ENCODE measurements at regions not wholly inside any gene's neighbourhood (a gene's known extent, or its start where the extent isn't known, plus 50 kb on each side); places are given as distances from the start of the nearest gene placed in this dataset.
"Not testable (repeated sequence)": the region's sequence is repeated elsewhere in the genome, so short reads cannot be mapped to it uniquely, and the experiment has no call there.

DNA sequence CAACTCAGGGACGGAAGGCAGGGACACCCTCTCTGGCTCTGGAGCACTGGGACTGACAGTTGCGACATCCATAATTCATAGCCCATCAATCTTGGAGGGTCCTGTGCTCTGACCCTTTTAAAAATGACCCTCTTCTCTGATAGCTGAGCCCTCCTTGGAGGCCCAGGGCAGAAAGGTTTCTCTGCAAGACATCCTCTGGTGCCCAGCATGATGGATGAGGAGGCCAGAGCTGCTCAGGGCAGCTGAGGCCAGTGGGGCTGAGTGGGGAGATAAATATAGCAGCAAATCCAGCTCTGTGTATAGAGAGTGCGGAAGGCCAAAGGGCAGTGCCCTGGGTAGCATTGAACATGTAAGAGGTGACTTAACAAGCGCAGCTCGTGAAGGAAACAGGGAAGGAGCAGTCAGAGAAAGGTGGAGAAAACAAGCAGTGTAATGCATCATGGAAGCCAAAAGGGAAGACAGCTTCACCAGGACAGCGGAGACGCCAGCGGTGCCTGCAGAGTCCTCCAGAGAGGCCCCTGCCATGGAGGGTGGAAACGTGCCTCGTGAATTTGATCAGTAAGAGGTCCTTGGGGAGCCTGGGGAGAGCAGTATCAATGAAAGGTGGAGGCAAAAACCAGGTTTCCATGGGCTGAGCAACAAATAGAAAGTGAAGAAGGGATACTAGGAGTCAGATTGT is 50.4 kb upstream of the FMOD start:
- DNase-seq = no peak

- DNase-seq = peak; percentile 47
Observed at GRCh38 chr1:203402152-203402551, 51.2 kb upstream of the FMOD start.

DNA sequence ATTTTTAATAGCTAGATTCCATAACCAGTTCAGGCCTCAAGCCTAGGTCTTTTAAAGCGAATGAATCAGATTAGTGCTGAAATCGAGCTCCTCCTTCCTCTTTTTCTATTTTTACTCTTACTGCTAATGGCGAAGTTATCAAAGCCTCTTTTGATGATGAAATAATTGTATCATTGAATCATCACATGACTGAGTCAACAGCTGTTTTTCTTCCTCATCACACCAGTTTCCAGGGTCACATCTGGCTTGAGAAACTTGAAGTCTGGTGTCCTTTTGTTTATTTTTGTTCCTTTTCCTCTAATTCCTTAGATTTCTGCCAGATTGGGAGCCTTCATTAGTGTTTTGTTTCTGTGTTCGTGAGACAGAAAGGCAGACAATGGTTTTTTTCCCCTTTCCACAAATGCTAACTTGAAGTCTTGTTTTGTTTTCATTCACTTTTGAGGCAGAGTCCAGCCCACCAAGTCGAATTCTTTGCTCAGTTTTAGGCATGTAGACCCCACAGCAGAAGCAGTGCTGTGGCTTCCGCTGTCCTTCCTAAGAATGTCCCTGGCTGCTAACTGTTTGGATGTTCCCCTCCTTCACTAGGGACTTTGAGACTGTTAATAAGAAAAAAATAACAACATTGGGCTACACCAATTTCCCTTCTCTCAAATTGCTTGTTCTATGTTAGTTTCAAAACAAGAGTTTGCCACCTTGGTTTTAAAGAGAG is 51.9 kb upstream of the FMOD start:
- DNase-seq = peak; percentile 82

DNA sequence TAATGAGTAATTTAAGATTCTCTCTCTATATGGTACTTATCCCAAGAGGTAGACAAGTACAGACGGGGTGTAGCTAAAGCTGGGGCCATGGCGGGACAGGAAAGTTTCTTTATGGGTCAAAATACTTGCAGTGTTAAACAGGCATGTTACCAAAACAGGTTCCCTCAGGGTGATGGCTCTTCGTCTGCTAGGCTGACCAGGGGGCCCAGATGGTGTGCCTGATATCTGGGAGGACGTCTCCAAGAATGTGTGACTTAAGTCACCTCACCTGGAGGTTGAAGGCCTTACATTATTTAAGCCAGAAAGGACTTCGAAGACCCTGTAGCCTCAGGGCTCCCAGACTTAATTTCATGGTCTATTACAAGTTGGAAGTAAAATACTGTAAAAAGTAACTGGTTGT is 52.7 kb upstream of the FMOD start:
- DNase-seq = no peak

GRCh38 chr1:203404546-203404945 is 53.6 kb upstream of the FMOD start:
- DNase-seq = no peak

DNA sequence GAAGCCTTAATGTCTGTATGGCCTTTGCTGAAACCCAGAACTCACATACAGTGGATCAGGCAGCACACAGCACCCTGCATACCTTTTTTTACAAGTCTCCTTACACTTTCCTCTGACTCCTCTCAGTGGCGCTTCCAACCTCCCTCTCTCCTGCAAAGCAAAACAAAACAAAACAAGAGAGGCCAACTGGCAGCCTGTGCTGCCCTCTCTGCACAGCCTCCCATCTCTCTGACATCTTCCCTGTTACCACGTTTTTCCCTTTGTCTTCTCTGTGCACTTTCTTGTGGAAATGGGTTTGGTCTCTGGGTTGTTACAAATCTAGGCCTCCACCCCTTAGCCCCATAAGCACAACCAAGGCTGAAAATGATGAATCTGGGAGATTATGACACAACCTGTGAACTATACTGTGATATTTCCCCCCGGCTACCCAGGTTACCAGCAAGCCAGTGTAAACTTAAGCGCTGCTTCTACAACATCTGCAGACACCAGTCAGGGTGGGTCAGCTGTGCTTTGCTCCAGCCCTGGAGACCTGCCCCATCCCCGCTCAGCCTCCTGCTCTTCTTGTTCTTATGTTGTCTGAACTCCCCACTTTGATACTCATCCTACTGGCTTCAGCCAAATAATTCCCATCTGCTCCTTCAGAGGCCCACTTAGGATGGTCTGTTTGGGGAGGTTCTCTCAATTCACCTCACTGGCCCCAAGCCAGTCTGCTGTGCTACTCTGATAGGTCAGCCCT is 54.9 kb upstream of the FMOD start:
- DNase-seq = no peak

GRCh38 chr1:203406446-203407045 is 55.6 kb upstream of the FMOD start:
- DNase-seq = no peak

- no peak for DNase-seq
Observed at GRCh38 chr1:203407296-203407695, 56.4 kb upstream of the FMOD start.

- peak; percentile 53 for DNase-seq
Observed at GRCh38 chr1:203408486-203409481, 57.9 kb upstream of the FMOD start.

DNA sequence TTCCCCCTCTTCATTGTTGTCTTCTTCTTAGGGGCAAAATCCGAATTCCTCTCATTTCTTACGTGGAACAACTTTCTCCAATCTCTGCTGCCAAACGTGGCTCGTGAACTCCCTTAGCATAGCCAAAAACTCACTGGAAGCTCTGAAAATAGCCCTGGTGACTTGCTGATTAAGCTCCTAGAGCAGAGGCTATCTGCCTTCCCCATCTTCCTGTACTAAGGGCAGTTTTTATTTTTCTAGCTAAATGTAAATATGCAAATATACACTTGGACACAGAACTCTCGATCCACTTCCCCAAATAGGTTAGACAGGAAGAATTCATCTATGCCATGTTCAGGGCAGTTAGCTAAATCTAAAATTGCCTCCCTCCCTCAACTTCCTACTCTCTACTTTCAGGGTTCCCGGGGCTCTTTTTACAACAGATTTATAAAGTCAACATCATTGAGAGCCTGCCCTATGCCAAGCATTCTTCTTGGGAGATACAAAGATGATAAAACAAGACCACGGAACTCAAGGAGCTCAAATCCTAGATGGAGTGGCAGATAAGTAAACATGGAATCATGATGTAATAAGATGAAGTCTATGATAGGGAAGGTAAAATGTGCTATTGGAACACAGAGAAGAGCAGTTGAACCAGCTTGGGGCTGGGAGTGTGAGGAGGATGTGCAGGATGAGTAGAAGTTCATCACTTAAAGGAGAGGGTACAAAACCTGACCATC is 59.4 kb upstream of the FMOD start:
- DNase-seq = no peak

DNA sequence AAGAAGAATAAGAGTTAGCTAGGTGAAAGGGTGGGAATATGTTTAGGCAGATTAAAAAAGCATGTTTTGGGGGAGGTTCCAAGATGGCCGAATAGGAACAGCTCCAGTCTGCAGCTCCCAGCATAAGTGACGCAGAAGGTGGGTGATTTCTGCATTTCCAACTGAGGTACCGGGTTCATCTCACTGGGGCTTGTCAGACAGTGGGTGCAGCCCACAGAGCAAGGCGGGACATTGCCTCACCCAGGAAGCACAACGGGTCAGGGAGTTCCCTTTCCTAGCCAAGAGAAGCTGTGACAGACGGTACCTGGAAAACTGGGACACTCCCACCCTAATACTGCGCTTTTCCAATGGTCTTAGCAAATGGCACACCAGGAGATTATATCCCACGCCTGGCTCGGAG is 60.5 kb upstream of the FMOD start:
- not testable (repeated sequence) for DNase-seq

- DNase-seq = no peak
Observed at GRCh38 chr1:203419558-203419957, 56.0 kb upstream of the PRELP start.

- DNase-seq = no peak
Observed at GRCh38 chr1:203420263-203420662, 55.3 kb upstream of the PRELP start.

GRCh38 chr1:203421246-203421645 is 54.4 kb upstream of the PRELP start:
- no peak for DNase-seq

DNA sequence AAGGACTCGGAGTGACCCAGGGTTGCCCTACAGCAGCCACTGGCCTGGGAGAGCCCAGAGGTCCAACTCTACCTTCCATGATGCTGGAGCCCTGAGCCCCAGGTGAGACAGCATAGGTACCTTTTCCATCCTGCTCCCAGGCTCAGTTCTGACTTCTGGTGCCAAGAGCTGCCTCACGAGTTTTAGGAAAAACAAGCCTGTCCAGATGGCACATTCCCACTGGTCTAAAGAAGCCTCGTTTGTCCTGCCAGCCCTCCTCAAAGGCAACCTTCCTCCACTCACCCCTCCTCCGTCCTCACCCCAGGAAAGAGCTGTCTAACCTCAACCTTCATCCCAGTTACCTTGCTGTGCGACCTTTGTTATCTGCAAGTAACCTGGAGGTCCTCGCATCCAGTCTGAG is 53.5 kb upstream of the PRELP start:
- DNase-seq = no peak

DNA sequence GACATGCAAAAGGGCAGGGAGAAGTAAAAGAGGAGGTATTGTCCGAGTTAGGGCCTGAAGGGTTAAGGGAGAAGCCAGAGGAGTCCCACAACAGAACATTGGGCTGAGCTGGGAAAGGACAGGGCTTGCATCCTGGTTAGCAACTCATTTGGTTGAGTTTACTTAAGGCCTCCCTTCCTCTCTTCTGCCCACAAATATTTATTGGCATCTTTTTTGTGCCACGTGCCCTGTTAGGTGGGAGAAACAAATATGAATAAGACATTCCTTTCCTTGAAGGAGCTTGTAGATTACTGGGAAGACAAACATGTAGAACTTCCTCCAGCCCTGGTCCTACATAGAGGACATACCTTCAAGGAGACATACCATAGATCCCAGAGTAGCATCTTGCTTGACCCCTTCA is 53.0 kb upstream of the PRELP start:
- no peak for DNase-seq

GRCh38 chr1:203424285-203424684 is 51.3 kb upstream of the PRELP start:
- no peak for DNase-seq

DNA sequence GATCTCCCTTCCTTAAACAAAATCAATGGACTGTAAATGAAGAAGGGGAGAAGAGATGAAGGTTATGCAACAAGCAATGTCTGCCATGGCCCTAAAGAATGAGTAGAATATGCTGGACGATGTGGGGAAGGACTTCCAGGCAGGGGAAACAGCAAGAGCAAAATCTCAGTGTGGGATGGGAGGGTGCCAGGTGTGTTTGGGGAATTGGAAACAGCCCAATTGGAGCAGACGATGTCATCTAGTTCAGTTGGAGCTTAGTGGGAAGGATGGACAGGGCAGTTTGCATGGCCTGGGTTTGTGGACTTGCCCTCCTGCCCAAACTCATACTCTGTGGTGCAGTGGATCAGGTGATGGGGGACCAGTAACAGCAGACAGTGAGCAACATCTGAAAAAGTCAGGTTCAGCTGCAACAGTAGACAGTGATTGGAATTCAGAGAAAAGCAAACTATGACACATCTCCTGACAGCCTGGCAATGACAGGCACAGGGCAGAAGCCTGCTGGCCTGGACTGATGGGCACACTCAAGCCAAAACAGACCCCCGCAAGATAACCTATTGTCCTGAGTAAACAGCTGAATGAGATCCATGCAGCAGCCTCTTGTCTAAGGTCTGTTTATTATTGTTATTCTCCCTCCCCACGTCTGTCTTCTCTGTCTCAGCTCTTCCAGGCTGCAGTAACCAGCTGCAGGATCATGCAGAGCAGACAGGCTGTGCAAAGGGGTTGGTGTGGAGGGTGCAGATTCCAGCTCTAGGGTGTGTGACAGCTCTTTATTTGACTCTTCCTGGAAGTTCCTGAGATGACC is 50.5 kb upstream of the PRELP start:
- DNase-seq = no peak

DNA sequence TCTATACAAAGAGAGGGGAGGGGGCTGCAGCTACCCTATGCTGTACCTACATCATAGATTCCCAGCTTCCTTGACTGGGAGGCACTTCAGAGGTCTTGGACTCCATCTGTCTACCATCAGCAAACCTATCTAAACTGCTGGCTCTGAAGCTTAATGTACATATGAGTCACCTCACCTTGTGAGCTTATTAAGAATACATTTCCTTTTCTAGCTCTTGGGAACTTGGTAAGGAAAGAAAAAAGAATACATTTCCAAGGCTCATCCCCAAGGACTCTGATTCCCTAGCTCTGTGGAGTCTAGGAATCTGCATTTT is 50.0 kb upstream of the PRELP start:
- no peak for DNase-seq

Measured in skin of body (tissue), 1 donor.